Stomach (tissue), 8 donors: ENCODE measurements at regions not wholly inside any gene's neighbourhood (a gene's known extent, or its start where the extent isn't known, plus 50 kb on each side); places are given as distances from the start of the nearest gene placed in this dataset.

Source experiments
- DNase-seq, 2 donors: peaks; one replicate each; pipeline versions ENCODE4 v3.0.0 to v3.0.0-alpha.2; 2013 to 2019
- H3K27ac ChIP-seq, 5 donors: fragments of 200-600 bp in 4 of 5; sonication (generic) in 4 of 5; one replicate each; pipeline ENCODE4 v1.5.1; 2013 to 2019; ENCODE audit warnings: mild to moderate bottlenecking in 1 of 5, moderate library complexity in 1 of 5
- H3K27me3 ChIP-seq, 3 donors: fragments of 200-600 bp; sonication (generic); one replicate each; pipeline ENCODE4 v1.5.1; 2017 to 2019; ENCODE audit warnings: mixed run types in 1 of 3
- H3K36me3 ChIP-seq, 4 donors: fragments of 200-600 bp; sonication (generic); 1 replicate in 3 of 4; 2 replicates in 1 of 4; pipeline ENCODE4 v1.5.1; 2016 to 2019
- H3K4me1 ChIP-seq, 4 donors: fragments of 200-600 bp; sonication (generic); one replicate each; pipeline ENCODE4 v1.5.1; 2016 to 2019
- H3K4me3 ChIP-seq, 4 donors: fragments of 200-600 bp; sonication (generic) in 3 of 4; one replicate each; pipeline ENCODE4 v1.5.1; 2016 to 2019; ENCODE audit warnings: mild to moderate bottlenecking in 1 of 4
- H3K9me3 ChIP-seq, 4 donors: fragments of 200-600 bp; sonication (generic); one replicate each; pipeline ENCODE4 v1.5.1; 2016 to 2019
- CTCF ChIP-seq, 7 experiments: fragments of 450-650 bp in 4 of 7; fragments of 200-600 bp in 3 of 7; sonication (generic) in 3 of 7; IDR thresholded peaks; one replicate each; pipeline ENCODE4 v1.5.1; 2016 to 2019; ENCODE audit warnings: antibody characterized with exemption in 7 of 7, control low read depth in 2 of 7, mild to moderate bottlenecking in 1 of 7
- EP300 ChIP-seq: sonication (generic); formaldehyde crosslinking; IDR thresholded peaks from one replicate; pipeline ENCODE4 v1.6.1; 2017; ENCODE audit warnings: antibody characterized with exemption
- POLR2A ChIP-seq, 4 donors: fragments of 450-650 bp; IDR thresholded peaks; one replicate each; pipeline ENCODE4 v1.6.1; 2016; ENCODE audit warnings: antibody characterized with exemption in 4 of 4, control low read depth in 2 of 4, mild to moderate bottlenecking in 1 of 4, moderate library complexity in 1 of 4
- POLR2AphosphoS5 ChIP-seq, 3 donors: sonication (generic); formaldehyde crosslinking; IDR thresholded peaks; one replicate each; pipeline ENCODE4 v1.6.1; 2016; ENCODE audit warnings: antibody characterized with exemption in 3 of 3
- WGBS, 5 donors: extraction: QIAGEN DNeasy Blood & Tissue Kit in 3 of 5; methylation state at CpG; one replicate each; pipeline versions ENCODE4 v1.1.5 to v1.1.7; 2013 to 2018; 5-methylcytosine and 5-hydroxymethylcytosine counted together
- intact Hi-C: fragments of 100-400 bp; cut with DNase I; formaldehyde crosslinking; loops from one replicate; pipeline ENCODE4 v1.15.1; 2023; ENCODE audit warnings: low total_unique reads
- donor health status: healthy with polysubstance abuse.
- donor health status: Bipolar disorder and iron deficiency.
- donor health status: healthy.

- Histone ChIP-seq H3K27ac (no peak overlapping the region), H3K27me3 (no peaks in the 10 kb centered on the region), H3K4me1 (no peaks in the 10 kb centered on the region), H3K36me3 (no peaks in the 10 kb centered on the region), H3K9me3 (no peaks in the 10 kb centered on the region), H3K4me3 (no peak overlapping the region)
- TF ChIP-seq EP300, result no peak
- TF ChIP-seq POLR2A (IDR thresholded peaks at IDR 0.05), result no peak
- no peak for TF ChIP-seq POLR2AphosphoS5 (IDR thresholded peaks at IDR 0.05)
- TF ChIP-seq CTCF (IDR thresholded peaks at IDR 0.05), result no peak
- WGBS, 5 donors, result 63 to 68% (median 64%) methylated on average over 5 of the region's 5 CpGs
- intact Hi-C loops, result no loop called here
- no peak for DNase-seq
Observed at GRCh38 chr9:16974436-16974835, 104.0 kb upstream of the BNC2 start.

DNA sequence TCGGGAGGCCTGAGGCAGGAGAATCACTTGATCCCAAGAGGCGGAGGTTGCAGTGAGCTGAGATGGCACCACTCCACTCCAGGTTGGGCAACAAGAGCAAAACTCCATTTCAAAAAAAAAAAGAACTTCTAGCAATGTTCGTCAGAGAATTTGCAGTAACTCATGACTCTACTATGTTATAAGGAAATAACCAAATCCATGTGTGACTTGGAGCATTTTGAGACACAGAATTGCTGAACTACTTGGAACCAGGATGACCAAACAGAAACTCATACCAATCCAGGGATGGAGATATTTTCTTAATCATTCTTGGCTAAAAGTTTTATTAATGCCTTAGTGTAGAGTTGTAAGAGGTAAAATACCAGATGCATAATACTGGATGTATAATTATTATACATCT, 99.9 kb upstream of the BNC2 start:
- H3K27ac ChIP-seq, result no peak overlapping the region
- no peak for TF ChIP-seq POLR2AphosphoS5 (IDR thresholded peaks at IDR 0.05)
- TF ChIP-seq POLR2A (IDR thresholded peaks at IDR 0.05), result no peak
- no peak overlapping the region for H3K4me3 ChIP-seq
- WGBS, 5 donors, result 80 to 93% (median 90%) methylated on average over 3 of the region's 3 CpGs
- H3K4me1 ChIP-seq, result no peaks in the 10 kb centered on the region
- H3K36me3 ChIP-seq, result no peaks in the 10 kb centered on the region
- DNase-seq, result no peak
- no peaks in the 10 kb centered on the region for H3K27me3 ChIP-seq
- H3K9me3 ChIP-seq, result no peaks in the 10 kb centered on the region
- intact Hi-C loops, result no loop called here

DNA sequence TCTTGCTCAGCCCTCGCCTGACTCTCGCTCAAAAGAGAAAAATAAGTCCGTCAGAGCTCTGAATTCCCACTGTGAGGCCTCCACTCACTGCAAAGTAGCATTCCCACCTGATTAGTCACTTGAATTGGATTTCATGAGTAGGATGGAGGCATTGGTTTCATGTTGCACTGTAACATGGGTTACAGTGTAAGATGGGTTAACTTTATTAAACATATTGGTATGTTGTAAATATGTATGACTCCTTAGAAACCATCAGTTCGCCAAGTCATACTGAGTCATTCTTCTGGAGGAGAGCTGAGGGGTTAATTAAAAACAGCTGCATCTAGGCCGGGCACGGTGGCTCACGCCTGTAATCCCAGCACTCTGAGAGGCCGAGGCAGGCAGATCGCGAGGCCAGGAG, 93.8 kb upstream of the BNC2 start:
- no peak overlapping the region for H3K4me3 ChIP-seq
- no peak for TF ChIP-seq CTCF (IDR thresholded peaks at IDR 0.05)
- no peak for TF ChIP-seq POLR2A (IDR thresholded peaks at IDR 0.05)
- no peak for TF ChIP-seq EP300
- TF ChIP-seq POLR2AphosphoS5 (IDR thresholded peaks at IDR 0.05), result no peak
- H3K36me3 ChIP-seq, result no peaks in the 10 kb centered on the region
- H3K27me3 ChIP-seq, result no peaks in the 10 kb centered on the region
- intact Hi-C loops, result no loop called here
- no peak for DNase-seq
- 92 to 95% (median 94%) methylated on average over 10 of the region's 10 CpGs for WGBS, 5 donors
- H3K4me1 ChIP-seq, result no peaks in the 10 kb centered on the region
- no peak overlapping the region for H3K27ac ChIP-seq
- peaks cover 0 to 12% (median 5%) of the 10 kb centered on the region in 4 donors for H3K9me3 ChIP-seq

- Histone ChIP-seq H3K27me3 (no peaks in the 10 kb centered on the region), H3K27ac (no peak overlapping the region), H3K4me3 (no peak overlapping the region), H3K4me1 (no peaks in the 10 kb centered on the region), H3K36me3 (no peaks in the 10 kb centered on the region), H3K9me3 (peaks cover 0 to 12% (median 5%) of the 10 kb centered on the region in 4 donors)
- TF ChIP-seq CTCF (IDR thresholded peaks at IDR 0.05) (no peak), POLR2A (IDR thresholded peaks at IDR 0.05) (no peak)
- intact Hi-C loops, result no loop called here
- WGBS, 5 donors, result 63 to 72% (median 72%) methylated on average over 2 of the region's 2 CpGs
- DNase-seq, result no peak
Observed at GRCh38 chr9:16960084-16960483, 89.6 kb upstream of the BNC2 start.

- intact Hi-C loops, result no loop called here
- peaks cover 0 to 12% (median 5%) of the 10 kb centered on the region in 4 donors for H3K9me3 ChIP-seq
- no peak overlapping the region for H3K27ac ChIP-seq
- no peak for DNase-seq
- H3K27me3 ChIP-seq, result no peaks in the 10 kb centered on the region
- TF ChIP-seq CTCF (IDR thresholded peaks at IDR 0.05) (no peak), POLR2A (IDR thresholded peaks at IDR 0.05) (no peak), POLR2AphosphoS5 (IDR thresholded peaks at IDR 0.05) (no peak), EP300 (no peak)
- no peak overlapping the region for H3K4me3 ChIP-seq
- H3K4me1 ChIP-seq, result no peaks in the 10 kb centered on the region
- no peaks in the 10 kb centered on the region for H3K36me3 ChIP-seq
Observed at GRCh38 chr9:16959391-16959790, 88.9 kb upstream of the BNC2 start.
